ENCODE measurements at regions not wholly inside any gene's neighbourhood (a gene's known extent, or its start where the extent isn't known, plus 50 kb on each side); places are given as distances from the start of the nearest gene placed in this dataset.

- Histone ChIP-seq H3F3A (ENCODE audit: insufficient read depth, low read length, poor library complexity, severe bottlenecking) (no peaks in the 10 kb centered on the region), H3K9ac (ENCODE audit: low read length) (no peak overlapping the region), H3K36me3 (ENCODE audit: insufficient read depth, low read length) (no peaks in the 10 kb centered on the region), H3K9me3 (ENCODE audit: low read length) (no peaks in the 10 kb centered on the region), H3K4me3 (ENCODE audit: low read length) (no peak overlapping the region), H3K79me2 (replicated peaks; ENCODE audit: insufficient read depth, low read length) (no peaks in the 10 kb centered on the region), H3K9me2 (ENCODE audit: insufficient read depth, low read length) (no peaks in the 10 kb centered on the region), H3K27ac (ENCODE audit: low read length) (no peak overlapping the region), H4K20me1 (ENCODE audit: insufficient read depth) (no peaks in the 10 kb centered on the region), H3K27me3 (ENCODE audit: insufficient read depth, low read depth, low read length) (no peaks in the 10 kb centered on the region), H3K4me2 (ENCODE audit: low read length) (no peak overlapping the region), H2AFZ (ENCODE audit: low read depth, low read length) (no peak overlapping the region)
- TF ChIP-seq EZH2 (IDR thresholded peaks at IDR 0.05; ENCODE audit: borderline replicate concordance, insufficient read depth, low read length, poor library complexity, severe bottlenecking) (no peak), CTCF (IDR thresholded peaks at IDR 0.05; ENCODE audit: poor library complexity, severe bottlenecking) (no peak), EP300 (conservative IDR thresholded peaks at IDR 0.05; ENCODE audit: poor library complexity, severe bottlenecking) (no peak), MXI1 (conservative IDR thresholded peaks at IDR 0.05; ENCODE audit: poor library complexity, severe bottlenecking) (no peak), POLR2AphosphoS5 (IDR thresholded peaks at IDR 0.05) (no peak), RAD21 (conservative IDR thresholded peaks at IDR 0.05) (no peak), TAF1 (IDR thresholded peaks at IDR 0.05; ENCODE audit: low read depth) (no peak), SMC3 (conservative IDR thresholded peaks at IDR 0.05; ENCODE audit: poor library complexity) (no peak), REST (IDR thresholded peaks at IDR 0.05; ENCODE audit: borderline replicate concordance) (no peak)
Measured at GRCh38 chr5:84817953-84818352, 433.3 kb upstream of the EDIL3 start.

GRCh38 chr5:84816746-84817547 is 432.3 kb upstream of the EDIL3 start:
- Histone ChIP-seq H3F3A (ENCODE audit: insufficient read depth, low read length, poor library complexity, severe bottlenecking) (no peaks in the 10 kb centered on the region), H2AFZ (ENCODE audit: low read depth, low read length) (no peak overlapping the region)
- TF ChIP-seq RAD21 (conservative IDR thresholded peaks at IDR 0.05) (no peak), POLR2AphosphoS5 (IDR thresholded peaks at IDR 0.05) (peak; percentile 32)

More at GRCh38 chr5:84816746-84817547, 432.3 kb upstream of the EDIL3 start:
- Histone ChIP-seq H3K4me3 (ENCODE audit: low read length) (no peak overlapping the region), H4K20me1 (ENCODE audit: insufficient read depth) (no peaks in the 10 kb centered on the region), H3K4me2 (ENCODE audit: low read length) (no peak overlapping the region), H3K36me3 (ENCODE audit: insufficient read depth, low read length) (no peaks in the 10 kb centered on the region), H3K9me3 (ENCODE audit: low read length) (no peaks in the 10 kb centered on the region), H3K27ac (ENCODE audit: low read length) (no peak overlapping the region), H3K9ac (ENCODE audit: low read length) (no peak overlapping the region), H3K79me2 (replicated peaks; ENCODE audit: insufficient read depth, low read length) (no peaks in the 10 kb centered on the region), H3K9me2 (ENCODE audit: insufficient read depth, low read length) (no peaks in the 10 kb centered on the region), H3K27me3 (ENCODE audit: insufficient read depth, low read depth, low read length) (no peaks in the 10 kb centered on the region)

All from neural cell (in vitro differentiated cells).